Sigmoid colon (tissue), 6 donors: ENCODE measurements at regions not wholly inside any gene's neighbourhood (a gene's known extent, or its start where the extent isn't known, plus 50 kb on each side); places are given as distances from the start of the nearest gene placed in this dataset.

Source experiments
- DNase-seq: peaks from one replicate; pipeline ENCODE4 v3.0.0-alpha.2; 2019
- H3K27ac ChIP-seq, 4 donors: fragments of 200-600 bp; sonication (generic); one replicate each; pipeline ENCODE4 v1.5.1; 2016 to 2019; ENCODE audit warnings: mild to moderate bottlenecking in 1 of 4
- H3K27me3 ChIP-seq, 3 donors: fragments of 200-600 bp; sonication (generic); one replicate each; pipeline ENCODE4 v1.5.1; 2019; ENCODE audit warnings: mild to moderate bottlenecking in 1 of 3
- H3K36me3 ChIP-seq, 4 donors: fragments of 200-600 bp; sonication (generic); one replicate each; pipeline ENCODE4 v1.5.1; 2016 to 2019
- H3K4me1 ChIP-seq, 4 donors: fragments of 200-600 bp; sonication (generic); one replicate each; pipeline ENCODE4 v1.5.1; 2017 to 2019
- H3K4me3 ChIP-seq, 4 donors: fragments of 200-600 bp; sonication (generic); one replicate each; pipeline ENCODE4 v1.5.1; 2017 to 2019; ENCODE audit warnings: mild to moderate bottlenecking in 2 of 4, moderate library complexity in 1 of 4
- H3K9me3 ChIP-seq, 4 donors: fragments of 200-600 bp in 3 of 4; sonication (generic) in 3 of 4; one replicate each; pipeline versions ENCODE4 v1.5.1 to v1.6.1; 2013 to 2019
- CTCF ChIP-seq, 4 experiments: fragments of 450-650 bp in 3 of 4; fragments of 200-600 bp in 1 of 4; IDR thresholded peaks; one replicate each; pipeline ENCODE4 v1.5.1; 2016 to 2019; ENCODE audit warnings: antibody characterized with exemption in 4 of 4, mild to moderate bottlenecking in 3 of 4, moderate library complexity in 2 of 4
- EP300 ChIP-seq, 4 donors: sonication (generic); formaldehyde crosslinking; IDR thresholded peaks; one replicate each; pipeline ENCODE4 v1.6.1; 2017; ENCODE audit warnings: antibody characterized with exemption in 4 of 4
- POLR2A ChIP-seq, 2 donors: fragments of 450-650 bp; IDR thresholded peaks; one replicate each; pipeline ENCODE4 v1.6.1; 2016; ENCODE audit warnings: antibody characterized with exemption in 2 of 2, mild to moderate bottlenecking in 2 of 2, moderate library complexity in 2 of 2
- POLR2AphosphoS5 ChIP-seq, 4 donors: sonication (generic); formaldehyde crosslinking; IDR thresholded peaks; one replicate each; pipeline ENCODE4 v1.6.1; 2017; ENCODE audit warnings: antibody characterized with exemption in 4 of 4
- WGBS, 2 donors: extraction: QIAGEN DNeasy Blood & Tissue Kit; methylation state at CpG; one replicate each; pipeline ENCODE4 v1.1.7; 2013; 5-methylcytosine and 5-hydroxymethylcytosine counted together
- intact Hi-C: fragments of 100-400 bp; cut with DNase I; formaldehyde crosslinking; loops from one replicate; pipeline ENCODE4 v1.15.1; 2023
- donor health status: healthy with polysubstance abuse.
- donor health status: healthy.

- Histone ChIP-seq H3K27me3 (no peaks in the 10 kb centered on the region), H3K27ac (no peak overlapping the region), H3K9me3 (no peaks in the 10 kb centered on the region), H3K36me3 (no peaks in the 10 kb centered on the region), H3K4me3 (no peak overlapping the region), H3K4me1 (no peaks in the 10 kb centered on the region)
- intact Hi-C loops, result no loop called here
- no peak for DNase-seq
- WGBS, 2 donors, result 75 to 78% methylated on average over 2 of the region's 2 CpGs
- TF ChIP-seq POLR2A (IDR thresholded peaks at IDR 0.05) (no peak), EP300 (IDR thresholded peaks at IDR 0.05) (no peak), CTCF (IDR thresholded peaks at IDR 0.05) (no peak), POLR2AphosphoS5 (IDR thresholded peaks at IDR 0.05) (no peak)
Measured at GRCh38 chr5:17816944-17817343, 182.7 kb downstream of the TAF11L14 start.

- H3K4me3 ChIP-seq, result no peak overlapping the region
- no peaks in the 10 kb centered on the region for H3K9me3 ChIP-seq
- DNase-seq, result no peak
- intact Hi-C loops, result no loop called here
- no peaks in the 10 kb centered on the region for H3K4me1 ChIP-seq
- H3K36me3 ChIP-seq, result no peaks in the 10 kb centered on the region
- H3K27me3 ChIP-seq, result no peaks in the 10 kb centered on the region
- TF ChIP-seq CTCF (IDR thresholded peaks at IDR 0.05) (no peak), POLR2AphosphoS5 (IDR thresholded peaks at IDR 0.05) (no peak), EP300 (IDR thresholded peaks at IDR 0.05) (no peak), POLR2A (IDR thresholded peaks at IDR 0.05) (no peak)
- H3K27ac ChIP-seq, result no peak overlapping the region
Measured at GRCh38 chr5:17817990-17818389, 183.7 kb downstream of the TAF11L14 start.

- H3K27ac ChIP-seq, result no peak overlapping the region
- H3K4me1 ChIP-seq, result no peaks in the 10 kb centered on the region
- H3K27me3 ChIP-seq, result no peaks in the 10 kb centered on the region
- H3K9me3 ChIP-seq, result no peaks in the 10 kb centered on the region
- H3K36me3 ChIP-seq, result no peaks in the 10 kb centered on the region
- DNase-seq, result no peak
- 68 to 79% methylated on average over 5 of the region's 5 CpGs for WGBS, 2 donors
- TF ChIP-seq POLR2AphosphoS5 (IDR thresholded peaks at IDR 0.05) (no peak), EP300 (IDR thresholded peaks at IDR 0.05) (no peak), CTCF (IDR thresholded peaks at IDR 0.05) (no peak)
- intact Hi-C loops, result no loop called here
- H3K4me3 ChIP-seq, result no peak overlapping the region
Measured at GRCh38 chr5:17819783-17820182, 185.5 kb downstream of the TAF11L14 start.

- Histone ChIP-seq H3K36me3 (no peaks in the 10 kb centered on the region), H3K4me3 (no peak overlapping the region), H3K27ac (no peak overlapping the region), H3K9me3 (no peaks in the 10 kb centered on the region), H3K4me1 (no peaks in the 10 kb centered on the region), H3K27me3 (no peaks in the 10 kb centered on the region)
- WGBS, 2 donors, result 83 to 93% methylated on average over 2 of the region's 2 CpGs
- no peak for DNase-seq
- intact Hi-C loops, result no loop called here
- no peak for TF ChIP-seq CTCF (IDR thresholded peaks at IDR 0.05)
- no peak for TF ChIP-seq POLR2AphosphoS5 (IDR thresholded peaks at IDR 0.05)
- TF ChIP-seq POLR2A (IDR thresholded peaks at IDR 0.05), result no peak
- TF ChIP-seq EP300 (IDR thresholded peaks at IDR 0.05), result no peak
Measured at GRCh38 chr5:17828681-17829080, 194.4 kb downstream of the TAF11L14 start.

- H3K9me3 ChIP-seq, result no peaks in the 10 kb centered on the region
- no peak overlapping the region for H3K4me3 ChIP-seq
- intact Hi-C loops, result no loop called here
- H3K4me1 ChIP-seq, result no peaks in the 10 kb centered on the region
- no peaks in the 10 kb centered on the region for H3K36me3 ChIP-seq
- TF ChIP-seq CTCF (IDR thresholded peaks at IDR 0.05), result no peak
- TF ChIP-seq POLR2A (IDR thresholded peaks at IDR 0.05), result no peak
- no peak for TF ChIP-seq EP300 (IDR thresholded peaks at IDR 0.05)
- no peak for TF ChIP-seq POLR2AphosphoS5 (IDR thresholded peaks at IDR 0.05)
- no peak for DNase-seq
- H3K27me3 ChIP-seq, result no peaks in the 10 kb centered on the region
- no peak overlapping the region for H3K27ac ChIP-seq
- WGBS, 2 donors, result 52 to 83% methylated on average over 3 of the region's 3 CpGs
Measured at GRCh38 chr5:17829456-17829855, 195.2 kb downstream of the TAF11L14 start.
